Breast epithelium (tissue), 4 donors: ENCODE measurements at regions not wholly inside any gene's neighbourhood (a gene's known extent, or its start where the extent isn't known, plus 50 kb on each side); places are given as distances from the start of the nearest gene placed in this dataset.
"Not testable (repeated sequence)": the region's sequence is repeated elsewhere in the genome, so short reads cannot be mapped to it uniquely, and the experiment has no call there.

Source experiments
- DNase-seq, 2 donors: peaks; one replicate each; pipeline ENCODE4 v3.0.0-alpha.2; 2019; ENCODE audit warnings: low spot score in 2 of 2
- H3K27ac ChIP-seq, 2 donors: fragments of 200-600 bp; sonication (generic) in 1 of 2; one replicate each; pipeline ENCODE4 v1.5.1; 2016 to 2019; ENCODE audit warnings: mild to moderate bottlenecking in 1 of 2
- H3K27me3 ChIP-seq, 2 donors: fragments of 200-600 bp; sonication (generic) in 1 of 2; one replicate each; pipeline versions ENCODE4 v1.5.1 to v1.6.0; 2017 to 2019; ENCODE audit warnings: control low read depth in 1 of 2, mild to moderate bottlenecking in 1 of 2
- H3K36me3 ChIP-seq: fragments of 200-600 bp; one replicate; pipeline ENCODE4 v1.5.1; 2019
- H3K4me1 ChIP-seq, 2 donors: fragments of 200-600 bp; sonication (generic); one replicate each; pipeline ENCODE4 v1.5.1; 2016 to 2019; ENCODE audit warnings: control low read depth in 1 of 2
- H3K4me3 ChIP-seq, 3 donors: fragments of 200-600 bp; sonication (generic); 1 replicate in 2 of 3; 2 replicates in 1 of 3; pipeline ENCODE4 v1.5.1; 2016 to 2019; ENCODE audit warnings: mild to moderate bottlenecking in 3 of 3, moderate library complexity in 2 of 3
- H3K9me3 ChIP-seq, 2 donors: fragments of 200-600 bp; sonication (generic) in 1 of 2; one replicate each; pipeline ENCODE4 v1.5.1; 2016 to 2019; ENCODE audit warnings: control low read depth in 1 of 2
- POLR2A ChIP-seq: fragments of 450-650 bp; IDR thresholded peaks from one replicate; pipeline ENCODE4 v1.6.1; 2016; ENCODE audit warnings: antibody characterized with exemption, mild to moderate bottlenecking, moderate library complexity
- POLR2AphosphoS5 ChIP-seq, 3 donors: sonication (generic); formaldehyde crosslinking; IDR thresholded peaks; one replicate each; pipeline ENCODE4 v1.6.1; 2017; ENCODE audit warnings: antibody characterized with exemption in 3 of 3
- intact Hi-C: fragments of 100-400 bp; cut with DNase I; formaldehyde crosslinking; loops from one replicate; pipeline ENCODE4 v1.15.1; 2023; ENCODE audit warnings: low total_unique reads
- TF ChIP-seq, protein P1 (sequence below), 3 donors: fragments of 450-650 bp; IDR thresholded peaks; one replicate each; pipeline ENCODE4 v1.5.1; 2016 to 2017; ENCODE audit warnings: antibody characterized with exemption in 3 of 3, mild to moderate bottlenecking in 3 of 3, moderate library complexity in 3 of 3

- DNase-seq = no peak
- Histone ChIP-seq H3K27me3 (no peaks in the 10 kb centered on the region), H3K4me1 (no peaks in the 10 kb centered on the region), H3K4me3 (no peak overlapping the region), H3K27ac (no peak overlapping the region), H3K9me3 (peaks cover 6 to 9% of the 10 kb centered on the region in 2 donors), H3K36me3 (no peaks in the 10 kb centered on the region)
- TF ChIP-seq POLR2A = no peak
- no peak for TF ChIP-seq POLR2AphosphoS5 (IDR thresholded peaks at IDR 0.05)
- TF ChIP-seq, protein P1, sequence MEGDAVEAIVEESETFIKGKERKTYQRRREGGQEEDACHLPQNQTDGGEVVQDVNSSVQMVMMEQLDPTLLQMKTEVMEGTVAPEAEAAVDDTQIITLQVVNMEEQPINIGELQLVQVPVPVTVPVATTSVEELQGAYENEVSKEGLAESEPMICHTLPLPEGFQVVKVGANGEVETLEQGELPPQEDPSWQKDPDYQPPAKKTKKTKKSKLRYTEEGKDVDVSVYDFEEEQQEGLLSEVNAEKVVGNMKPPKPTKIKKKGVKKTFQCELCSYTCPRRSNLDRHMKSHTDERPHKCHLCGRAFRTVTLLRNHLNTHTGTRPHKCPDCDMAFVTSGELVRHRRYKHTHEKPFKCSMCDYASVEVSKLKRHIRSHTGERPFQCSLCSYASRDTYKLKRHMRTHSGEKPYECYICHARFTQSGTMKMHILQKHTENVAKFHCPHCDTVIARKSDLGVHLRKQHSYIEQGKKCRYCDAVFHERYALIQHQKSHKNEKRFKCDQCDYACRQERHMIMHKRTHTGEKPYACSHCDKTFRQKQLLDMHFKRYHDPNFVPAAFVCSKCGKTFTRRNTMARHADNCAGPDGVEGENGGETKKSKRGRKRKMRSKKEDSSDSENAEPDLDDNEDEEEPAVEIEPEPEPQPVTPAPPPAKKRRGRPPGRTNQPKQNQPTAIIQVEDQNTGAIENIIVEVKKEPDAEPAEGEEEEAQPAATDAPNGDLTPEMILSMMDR (IDR thresholded peaks at IDR 0.05) = no peak
- intact Hi-C loops = no loop called here
These were observed 350.8 kb downstream of the PTH2R start for GRCh38 chr2:208757364-208757763.

- H3K4me1 ChIP-seq, H3K9me3 ChIP-seq, H3K4me3 ChIP-seq, H3K27ac ChIP-seq, intact Hi-C loops, H3K36me3 ChIP-seq, DNase-seq, H3K27me3 ChIP-seq: not testable (repeated sequence)
These were observed 366.5 kb downstream of the PTH2R start for GRCh38 chr2:208773074-208773473.

DNA sequence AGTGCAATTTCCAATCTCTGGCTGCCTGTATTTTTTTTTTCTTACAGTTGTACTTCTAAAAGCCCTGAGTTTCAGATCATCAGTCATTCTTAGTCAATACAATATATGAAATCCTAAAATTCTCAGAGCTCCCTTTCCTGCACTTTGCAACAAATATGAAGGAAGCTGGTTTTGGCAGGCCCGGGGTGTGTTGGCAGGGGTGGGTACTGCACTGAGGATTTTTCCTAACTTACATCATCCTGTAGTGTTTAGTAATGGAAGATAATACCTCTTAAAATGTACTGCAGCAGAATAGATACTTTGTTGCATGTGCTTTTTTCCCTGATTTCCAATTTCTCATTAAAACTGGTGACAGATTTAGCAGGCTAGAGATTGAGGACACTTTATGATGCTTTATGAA is 374.6 kb downstream of the PTH2R start:
- no peaks in the 10 kb centered on the region for H3K9me3 ChIP-seq
- no peak overlapping the region for H3K4me3 ChIP-seq
- DNase-seq = no peak

DNA sequence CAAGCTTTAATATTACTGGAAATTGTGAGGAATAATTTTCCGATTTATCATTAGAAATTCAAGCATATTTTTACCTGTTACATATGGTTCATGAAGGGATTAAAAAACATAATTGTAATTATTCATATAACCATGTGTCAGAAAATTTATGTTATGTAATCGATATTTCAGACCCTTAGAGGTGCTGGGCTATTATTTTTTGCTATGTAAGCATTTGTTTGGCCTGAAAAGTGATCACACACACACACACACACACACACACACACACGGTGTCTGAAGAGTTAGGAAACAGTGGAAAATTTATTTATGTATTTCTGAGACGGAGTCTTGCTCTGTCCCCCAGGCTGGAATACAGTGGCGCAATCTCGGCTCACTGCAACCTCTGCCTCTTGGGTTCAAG is 375.5 kb downstream of the PTH2R start:
- no peaks in the 10 kb centered on the region for H3K27me3 ChIP-seq
- no peak overlapping the region for H3K27ac ChIP-seq
- TF ChIP-seq, protein P1 (IDR thresholded peaks at IDR 0.05) = no peak
- TF ChIP-seq POLR2AphosphoS5 (IDR thresholded peaks at IDR 0.05) (no peak), POLR2A (no peak)
- DNase-seq = no peak
- no peaks in the 10 kb centered on the region for H3K36me3 ChIP-seq
- intact Hi-C loops = no loop called here
- no peak overlapping the region for H3K4me3 ChIP-seq
- H3K4me1 ChIP-seq = no peaks in the 10 kb centered on the region
- no peaks in the 10 kb centered on the region for H3K9me3 ChIP-seq

More for the DNA sequence above, 374.6 kb downstream of the PTH2R start:
- Histone ChIP-seq H3K36me3 (no peaks in the 10 kb centered on the region), H3K27me3 (no peaks in the 10 kb centered on the region), H3K4me1 (no peaks in the 10 kb centered on the region), H3K27ac (no peak overlapping the region)
- intact Hi-C loops = no loop called here
- TF ChIP-seq, protein P1 (IDR thresholded peaks at IDR 0.05) = no peak
- TF ChIP-seq POLR2A (no peak), POLR2AphosphoS5 (IDR thresholded peaks at IDR 0.05) (no peak)

- no peak for DNase-seq
- intact Hi-C loops = no loop called here
- Histone ChIP-seq H3K4me1 (no peaks in the 10 kb centered on the region), H3K9me3 (no peaks in the 10 kb centered on the region), H3K27ac (no peak overlapping the region), H3K27me3 (no peaks in the 10 kb centered on the region), H3K4me3 (no peak overlapping the region), H3K36me3 (no peaks in the 10 kb centered on the region)
- TF ChIP-seq POLR2AphosphoS5 (IDR thresholded peaks at IDR 0.05) = no peak
These were observed 376.6 kb downstream of the PTH2R start for GRCh38 chr2:208783184-208783583.

DNA sequence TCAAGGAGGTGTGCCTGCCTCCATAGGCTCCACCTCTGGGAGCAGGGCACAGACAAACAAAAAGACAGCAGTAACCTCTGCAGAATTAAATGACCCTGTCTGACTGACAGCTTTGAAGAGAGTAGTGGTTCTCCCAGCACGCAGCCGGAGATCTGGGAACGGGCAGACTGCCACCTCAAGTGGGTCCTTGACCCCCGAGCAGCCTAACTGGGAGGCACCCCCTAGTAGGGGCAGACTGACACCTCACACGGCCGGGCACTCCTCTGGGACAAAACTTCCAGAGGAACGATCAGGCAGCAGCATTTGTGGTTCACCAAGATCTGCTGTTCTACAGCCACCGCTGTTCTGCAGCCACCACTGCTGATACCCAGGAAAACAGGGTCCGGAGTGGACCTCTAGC is 378.2 kb downstream of the PTH2R start:
- H3K4me1 ChIP-seq, H3K27ac ChIP-seq, DNase-seq, intact Hi-C loops, H3K36me3 ChIP-seq, H3K4me3 ChIP-seq, H3K9me3 ChIP-seq, H3K27me3 ChIP-seq: not testable (repeated sequence)

DNA sequence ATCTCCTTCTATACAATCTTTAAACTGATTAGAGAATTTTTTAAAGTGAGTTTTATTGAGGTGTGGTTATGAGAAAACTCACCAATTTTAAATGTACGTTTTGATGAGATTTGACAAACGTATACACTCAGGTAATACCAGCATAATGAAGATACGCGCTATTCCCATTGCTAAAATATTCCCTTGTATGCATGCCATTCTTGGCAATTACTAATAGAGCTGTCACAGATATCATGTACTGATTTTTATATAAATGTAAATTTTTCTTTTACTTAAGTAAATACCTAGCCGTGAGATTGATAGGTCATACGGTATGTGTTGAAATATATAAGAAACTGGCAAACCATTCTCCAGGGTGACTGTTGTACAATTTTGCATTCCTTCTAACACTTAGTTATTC is 384.7 kb downstream of the PTH2R start:
- TF ChIP-seq, protein P1 (IDR thresholded peaks at IDR 0.05) = no peak
- no peak for TF ChIP-seq POLR2A
- no peak for TF ChIP-seq POLR2AphosphoS5 (IDR thresholded peaks at IDR 0.05)
- H3K27me3 ChIP-seq = no peaks in the 10 kb centered on the region
- no peaks in the 10 kb centered on the region for H3K4me1 ChIP-seq
- intact Hi-C loops = no loop called here
- DNase-seq = no peak
- no peak overlapping the region for H3K4me3 ChIP-seq
- H3K36me3 ChIP-seq = no peaks in the 10 kb centered on the region
- no peaks in the 10 kb centered on the region for H3K9me3 ChIP-seq
- H3K27ac ChIP-seq = no peak overlapping the region
